ENCODE measurements at regions not wholly inside any gene's neighbourhood (a gene's known extent, or its start where the extent isn't known, plus 50 kb on each side); places are given as distances from the start of the nearest gene placed in this dataset.

DNA sequence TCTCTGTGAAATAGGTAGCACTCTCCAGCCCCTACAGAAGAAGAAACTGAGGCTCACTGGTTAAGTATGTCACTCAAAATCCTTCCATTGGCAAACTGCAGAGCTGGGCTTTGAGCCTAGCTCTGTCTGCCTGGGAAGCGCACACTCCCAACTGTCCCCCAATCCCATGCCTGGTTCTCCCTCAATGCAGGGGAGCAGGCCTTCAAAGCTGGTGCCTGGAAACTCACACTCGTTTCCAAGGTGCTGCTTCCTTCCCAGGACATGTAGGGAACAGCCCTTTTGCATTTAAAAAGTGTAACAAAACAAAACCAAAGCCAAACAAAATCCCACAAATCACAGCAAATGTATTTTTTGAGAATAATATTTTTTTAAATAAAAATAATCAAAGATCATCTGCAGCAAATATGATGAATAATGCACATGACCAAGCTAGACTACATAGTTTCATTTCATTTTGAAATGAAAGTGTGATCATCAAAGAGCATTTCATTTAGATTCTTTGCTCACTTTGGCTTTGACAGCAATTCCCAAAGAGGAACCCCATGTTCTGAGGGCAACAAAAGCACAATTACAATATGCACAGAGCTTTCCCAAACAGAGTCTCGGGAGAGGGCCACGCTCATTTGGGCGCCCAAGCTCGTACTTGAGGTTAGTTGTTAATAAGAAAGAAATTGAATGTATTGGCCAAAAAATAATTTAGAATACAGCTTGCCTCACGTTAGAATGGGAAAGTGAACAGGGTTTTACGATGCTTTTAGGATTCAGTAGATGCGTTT lies 96.7 kb upstream of the ACKR3 start:
- no peak for TF ChIP-seq POLR2AphosphoS5 (IDR thresholded peaks at IDR 0.05; ENCODE audit: low read depth, low read length)
- TF ChIP-seq, protein P1, sequence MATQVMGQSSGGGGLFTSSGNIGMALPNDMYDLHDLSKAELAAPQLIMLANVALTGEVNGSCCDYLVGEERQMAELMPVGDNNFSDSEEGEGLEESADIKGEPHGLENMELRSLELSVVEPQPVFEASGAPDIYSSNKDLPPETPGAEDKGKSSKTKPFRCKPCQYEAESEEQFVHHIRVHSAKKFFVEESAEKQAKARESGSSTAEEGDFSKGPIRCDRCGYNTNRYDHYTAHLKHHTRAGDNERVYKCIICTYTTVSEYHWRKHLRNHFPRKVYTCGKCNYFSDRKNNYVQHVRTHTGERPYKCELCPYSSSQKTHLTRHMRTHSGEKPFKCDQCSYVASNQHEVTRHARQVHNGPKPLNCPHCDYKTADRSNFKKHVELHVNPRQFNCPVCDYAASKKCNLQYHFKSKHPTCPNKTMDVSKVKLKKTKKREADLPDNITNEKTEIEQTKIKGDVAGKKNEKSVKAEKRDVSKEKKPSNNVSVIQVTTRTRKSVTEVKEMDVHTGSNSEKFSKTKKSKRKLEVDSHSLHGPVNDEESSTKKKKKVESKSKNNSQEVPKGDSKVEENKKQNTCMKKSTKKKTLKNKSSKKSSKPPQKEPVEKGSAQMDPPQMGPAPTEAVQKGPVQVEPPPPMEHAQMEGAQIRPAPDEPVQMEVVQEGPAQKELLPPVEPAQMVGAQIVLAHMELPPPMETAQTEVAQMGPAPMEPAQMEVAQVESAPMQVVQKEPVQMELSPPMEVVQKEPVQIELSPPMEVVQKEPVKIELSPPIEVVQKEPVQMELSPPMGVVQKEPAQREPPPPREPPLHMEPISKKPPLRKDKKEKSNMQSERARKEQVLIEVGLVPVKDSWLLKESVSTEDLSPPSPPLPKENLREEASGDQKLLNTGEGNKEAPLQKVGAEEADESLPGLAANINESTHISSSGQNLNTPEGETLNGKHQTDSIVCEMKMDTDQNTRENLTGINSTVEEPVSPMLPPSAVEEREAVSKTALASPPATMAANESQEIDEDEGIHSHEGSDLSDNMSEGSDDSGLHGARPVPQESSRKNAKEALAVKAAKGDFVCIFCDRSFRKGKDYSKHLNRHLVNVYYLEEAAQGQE (IDR thresholded peaks at IDR 0.05; ENCODE audit: insufficient read depth in 1 of 2, low read depth in 2 of 2, low read length in 2 of 2): no peak
- no peak for TF ChIP-seq TAF1 (IDR thresholded peaks at IDR 0.05; ENCODE audit: borderline replicate concordance, insufficient read depth, low read length)
- no peak for TF ChIP-seq SIN3A (IDR thresholded peaks at IDR 0.05; ENCODE audit: borderline replicate concordance, insufficient read depth, low read length)
